ENCODE measurements at regions not wholly inside any gene's neighbourhood (a gene's known extent, or its start where the extent isn't known, plus 50 kb on each side); places are given as distances from the start of the nearest gene placed in this dataset.

DNA sequence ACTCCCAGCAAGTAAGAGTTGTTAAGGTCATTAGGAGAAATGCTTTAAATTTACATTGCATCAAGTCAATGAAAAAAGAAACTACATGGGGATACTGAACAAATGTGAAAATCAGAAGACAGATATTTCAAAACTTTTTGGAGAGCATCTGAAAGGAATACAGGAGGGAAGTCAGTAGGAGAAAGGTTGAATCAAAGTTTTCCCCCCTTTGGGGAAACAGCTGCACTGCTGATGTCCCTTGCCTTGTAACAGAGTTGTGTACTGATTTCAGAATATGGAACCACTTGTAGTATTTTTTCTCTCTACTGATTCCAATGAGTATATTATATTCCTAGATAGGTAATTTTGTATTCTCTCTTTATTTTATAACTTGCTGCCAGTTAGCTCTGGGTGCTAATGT lies 592.5 kb upstream of the ZEB2 start:
- TF ChIP-seq, protein P1, sequence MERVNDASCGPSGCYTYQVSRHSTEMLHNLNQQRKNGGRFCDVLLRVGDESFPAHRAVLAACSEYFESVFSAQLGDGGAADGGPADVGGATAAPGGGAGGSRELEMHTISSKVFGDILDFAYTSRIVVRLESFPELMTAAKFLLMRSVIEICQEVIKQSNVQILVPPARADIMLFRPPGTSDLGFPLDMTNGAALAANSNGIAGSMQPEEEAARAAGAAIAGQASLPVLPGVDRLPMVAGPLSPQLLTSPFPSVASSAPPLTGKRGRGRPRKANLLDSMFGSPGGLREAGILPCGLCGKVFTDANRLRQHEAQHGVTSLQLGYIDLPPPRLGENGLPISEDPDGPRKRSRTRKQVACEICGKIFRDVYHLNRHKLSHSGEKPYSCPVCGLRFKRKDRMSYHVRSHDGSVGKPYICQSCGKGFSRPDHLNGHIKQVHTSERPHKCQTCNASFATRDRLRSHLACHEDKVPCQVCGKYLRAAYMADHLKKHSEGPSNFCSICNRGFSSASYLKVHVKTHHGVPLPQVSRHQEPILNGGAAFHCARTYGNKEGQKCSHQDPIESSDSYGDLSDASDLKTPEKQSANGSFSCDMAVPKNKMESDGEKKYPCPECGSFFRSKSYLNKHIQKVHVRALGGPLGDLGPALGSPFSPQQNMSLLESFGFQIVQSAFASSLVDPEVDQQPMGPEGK (CRISPR knock-in tag; IDR thresholded peaks at IDR 0.05; ENCODE audit: borderline replicate concordance): no peak
- no peak for TF ChIP-seq OSR1 (CRISPR knock-in tag; IDR thresholded peaks at IDR 0.05)
- no peak for TF ChIP-seq ISL1 (CRISPR knock-in tag; IDR thresholded peaks at IDR 0.05)
- no peak for TF ChIP-seq SNAI2 (CRISPR knock-in tag; IDR thresholded peaks at IDR 0.05)
- no peak for TF ChIP-seq ARNTL (CRISPR knock-in tag; IDR thresholded peaks at IDR 0.05; ENCODE audit: borderline replicate concordance, low read depth)
- TF ChIP-seq ZFP30 (CRISPR knock-in tag; IDR thresholded peaks at IDR 0.05): no peak
- no peak for TF ChIP-seq ZFP3 (CRISPR knock-in tag; IDR thresholded peaks at IDR 0.05)
- no peak for TF ChIP-seq GLIS3 (CRISPR knock-in tag; IDR thresholded peaks at IDR 0.05)
- TF ChIP-seq ZNF70 (CRISPR knock-in tag; IDR thresholded peaks at IDR 0.05): no peak
- no peak for TF ChIP-seq RARB (CRISPR knock-in tag; IDR thresholded peaks at IDR 0.05)
